Left kidney (tissue), 1 donor: ENCODE measurements at regions not wholly inside any gene's neighbourhood (a gene's known extent, or its start where the extent isn't known, plus 50 kb on each side); places are given as distances from the start of the nearest gene placed in this dataset.

Experiments used
- DNase-seq: peaks from one replicate; pipeline ENCODE4 v3.0.0-alpha.2; 2013

GRCh38 chr3:14335774-14336748 lies 66.3 kb upstream of the SLC6A6 start:
- DNase-seq = no peak

- no peak for DNase-seq
Measured at GRCh38 chr3:14336749-14337598, 65.4 kb upstream of the SLC6A6 start.

- no peak for DNase-seq
Measured at GRCh38 chr3:14337828-14338227, 64.6 kb upstream of the SLC6A6 start.

- no peak for DNase-seq
Measured at GRCh38 chr3:14338242-14338641, 64.2 kb upstream of the SLC6A6 start.

GRCh38 chr3:14338898-14339458 lies 63.4 kb upstream of the SLC6A6 start:
- no peak for DNase-seq

GRCh38 chr3:14340960-14341708 lies 61.3 kb upstream of the SLC6A6 start:
- no peak for DNase-seq

GRCh38 chr3:14343338-14344112 lies 58.9 kb upstream of the SLC6A6 start:
- no peak for DNase-seq

- no peak for DNase-seq
Measured at GRCh38 chr3:14344351-14344750, 58.1 kb upstream of the SLC6A6 start.

GRCh38 chr3:14345496-14346150 lies 56.8 kb upstream of the SLC6A6 start:
- no peak for DNase-seq

GRCh38 chr3:14346191-14346590 lies 56.2 kb upstream of the SLC6A6 start:
- DNase-seq = no peak

GRCh38 chr3:14346642-14347041 lies 55.8 kb upstream of the SLC6A6 start:
- no peak for DNase-seq

- DNase-seq = no peak
Measured at GRCh38 chr3:14347110-14347509, 55.3 kb upstream of the SLC6A6 start.

- no peak for DNase-seq
Measured at GRCh38 chr3:14351617-14352001, 50.8 kb upstream of the SLC6A6 start.

- no peak for DNase-seq
Measured at GRCh38 chr3:14352002-14352627, 50.3 kb upstream of the SLC6A6 start.
